MM.1S (cell line): ENCODE measurements at regions not wholly inside any gene's neighbourhood (a gene's known extent, or its start where the extent isn't known, plus 50 kb on each side); places are given as distances from the start of the nearest gene placed in this dataset.

Source experiments
- DNase-seq: peaks from one replicate; pipeline ENCODE4 v3.0.0-alpha.2; 2015
- H2AFZ ChIP-seq: fragments of 300-600 bp; sonication (generic); 2 replicates; pipeline ENCODE4 v1.6.0; 2016; ENCODE audit warnings: antibody characterized with exemption, low read length
- H3F3A ChIP-seq: fragments of 300-600 bp; sonication (generic); 2 replicates; pipeline ENCODE4 v1.6.1; 2016; ENCODE audit warnings: mild to moderate bottlenecking, antibody characterized with exemption, low read length, moderate library complexity, mixed read lengths; ENCODE audit not compliant: insufficient read depth
- H3K27ac ChIP-seq: fragments of 300-600 bp; sonication (generic); 2 replicates; pipeline ENCODE4 v1.5.1; 2016; ENCODE audit warnings: mild to moderate bottlenecking, low read length
- H3K27me3 ChIP-seq: fragments of 300-600 bp; sonication (generic); replicated peaks from 2 replicates; pipeline ENCODE4 v1.6.0; 2016; ENCODE audit warnings: low read length; ENCODE audit not compliant: insufficient read depth
- H3K36me3 ChIP-seq: fragments of 300-600 bp; sonication (generic); replicated peaks from 2 replicates; pipeline ENCODE4 v1.6.1; 2016; ENCODE audit warnings: mild to moderate bottlenecking, low read length, mixed read lengths; ENCODE audit not compliant: insufficient read depth
- H3K4me1 ChIP-seq: fragments of 300-600 bp; sonication (generic); 2 replicates; pipeline ENCODE4 v1.6.1; 2016; ENCODE audit warnings: low read length, mixed read lengths
- H3K4me2 ChIP-seq: fragments of 300-600 bp; sonication (generic); 2 replicates; pipeline ENCODE4 v1.6.0; 2016; ENCODE audit warnings: low read depth, low read length
- H3K4me3 ChIP-seq: fragments of 300-600 bp; sonication (generic); 2 replicates; pipeline ENCODE4 v1.5.1; 2016; ENCODE audit warnings: low read length, mixed read lengths
- H3K79me2 ChIP-seq: fragments of 300-600 bp; sonication (generic); 2 replicates; pipeline ENCODE4 v1.6.1; 2016; ENCODE audit warnings: mixed run types, low read length, mixed read lengths
- H3K9ac ChIP-seq: fragments of 300-600 bp; sonication (generic); 2 replicates; pipeline ENCODE4 v1.6.1; 2016; ENCODE audit warnings: low read length, mixed read lengths
- H3K9me2 ChIP-seq: fragments of 300-600 bp; sonication (generic); replicated peaks from 2 replicates; pipeline ENCODE4 v1.6.1; 2016; ENCODE audit warnings: mild to moderate bottlenecking, low read length, mixed read lengths; ENCODE audit not compliant: insufficient read depth
- H3K9me3 ChIP-seq: fragments of 300-600 bp; sonication (generic); replicated peaks from 2 replicates; pipeline ENCODE4 v1.6.1; 2016; ENCODE audit warnings: mild to moderate bottlenecking, low read length, mixed read lengths; ENCODE audit not compliant: insufficient read depth
- H4K20me1 ChIP-seq: fragments of 300-600 bp; sonication (generic); 2 replicates; pipeline ENCODE4 v1.6.1; 2016; ENCODE audit warnings: mild to moderate bottlenecking, low read length, moderate library complexity, mixed read lengths; ENCODE audit not compliant: insufficient read depth
- CTCF ChIP-seq: fragments of 300-600 bp; sonication (generic); IDR thresholded peaks from 2 replicates; pipeline ENCODE4 v1.5.1; 2016; ENCODE audit warnings: antibody characterized with exemption, low read length, mixed read lengths
- EZH2 ChIP-seq: fragments of 300-600 bp; sonication (generic); optimal IDR thresholded peaks from 2 replicates; pipeline ENCODE3; 2017; ENCODE audit warnings: low read depth, mild to moderate bottlenecking, antibody characterized with exemption, low read length, mixed read lengths
- EZH2phosphoT487 ChIP-seq: fragments of 300-600 bp; sonication (generic); IDR thresholded peaks from 2 replicates; pipeline ENCODE4 v1.6.1; 2018; ENCODE audit warnings: antibody characterized with exemption, low read length

GRCh38 chrX:69256291-69256565, 91.0 kb upstream of the PJA1 start:
- H4K20me1 ChIP-seq: no peaks in the 10 kb centered on the region
- no peaks in the 10 kb centered on the region for H3K79me2 ChIP-seq
- H3K9me3 ChIP-seq: no peaks in the 10 kb centered on the region
- H3K36me3 ChIP-seq: no peaks in the 10 kb centered on the region
- H3K4me1 ChIP-seq: no peaks in the 10 kb centered on the region
- DNase-seq: no peak
- H3K4me3 ChIP-seq: no peak overlapping the region
- no peak for TF ChIP-seq EZH2
- no peak for TF ChIP-seq CTCF
- TF ChIP-seq EZH2phosphoT487: no peak
- no peak overlapping the region for H3K9ac ChIP-seq
- no peak overlapping the region for H3K4me2 ChIP-seq
- no peak overlapping the region for H2AFZ ChIP-seq
- H3K9me2 ChIP-seq: no peaks in the 10 kb centered on the region
- H3F3A ChIP-seq: no peaks in the 10 kb centered on the region
- H3K27me3 ChIP-seq: no peaks in the 10 kb centered on the region
- H3K27ac ChIP-seq: no peak overlapping the region

GRCh38 chrX:69255441-69256290, 90.4 kb upstream of the PJA1 start:
- Histone ChIP-seq H3K27ac (no peak overlapping the region), H3F3A (no peaks in the 10 kb centered on the region), H3K9me2 (no peaks in the 10 kb centered on the region), H3K4me3 (no peak overlapping the region), H3K9ac (no peak overlapping the region), H3K4me1 (no peaks in the 10 kb centered on the region), H3K27me3 (no peaks in the 10 kb centered on the region), H3K4me2 (no peak overlapping the region), H3K9me3 (no peaks in the 10 kb centered on the region), H2AFZ (no peak overlapping the region), H3K36me3 (no peaks in the 10 kb centered on the region), H3K79me2 (no peaks in the 10 kb centered on the region), H4K20me1 (no peaks in the 10 kb centered on the region)
- no peak for TF ChIP-seq CTCF
- TF ChIP-seq EZH2phosphoT487: no peak
- no peak for TF ChIP-seq EZH2
- no peak for DNase-seq

GRCh38 chrX:69253821-69254220, 88.6 kb upstream of the PJA1 start:
- Histone ChIP-seq H3K4me3 (no peak overlapping the region), H3K9ac (no peak overlapping the region), H3K27me3 (no peaks in the 10 kb centered on the region), H3K9me3 (no peaks in the 10 kb centered on the region), H3K4me2 (no peak overlapping the region), H3K27ac (no peak overlapping the region), H2AFZ (no peak overlapping the region), H3K36me3 (no peaks in the 10 kb centered on the region), H3K9me2 (no peaks in the 10 kb centered on the region), H3F3A (no peaks in the 10 kb centered on the region), H3K79me2 (no peaks in the 10 kb centered on the region), H4K20me1 (no peaks in the 10 kb centered on the region), H3K4me1 (no peaks in the 10 kb centered on the region)
- TF ChIP-seq EZH2phosphoT487: no peak
- TF ChIP-seq EZH2: no peak
- TF ChIP-seq CTCF: no peak
- DNase-seq: no peak
